Calu3 (cell line): ENCODE measurements at regions not wholly inside any gene's neighbourhood (a gene's known extent, or its start where the extent isn't known, plus 50 kb on each side); places are given as distances from the start of the nearest gene placed in this dataset.

Source experiments
- BruUV-seq: library from RNA; stranded (reverse); fragments of 400-500 nt; replicated peaks from 2 replicates; lab custom pipeline; 2021; lab: Mats Ljungman, UMichigan
- CTCF ChIA-PET: fragments of 300-600 bp; sonication (Branson Sonifier 250); formaldehyde crosslinking; loops from one replicate; lab custom pipeline; 2022; ENCODE audit warnings: antibody characterized with exemption; lab: Charles Lee
- DNase-seq: peaks from one replicate; pipeline ENCODE4 v3.0.0; 2022
- H3K27ac Mint-ChIP-seq: one replicate; pipeline ENCODE4 v1.8.0; 2022; ENCODE audit warnings: mixed read lengths; ENCODE audit not compliant: unreplicated experiment
- H3K27me3 Mint-ChIP-seq: one replicate; pipeline ENCODE4 v1.8.0; 2022; ENCODE audit warnings: mixed read lengths; ENCODE audit not compliant: unreplicated experiment
- H3K36me3 Mint-ChIP-seq: one replicate; pipeline ENCODE4 v1.8.0; 2022; ENCODE audit warnings: mild to moderate bottlenecking, moderate library complexity, mixed read lengths; ENCODE audit not compliant: insufficient read depth, unreplicated experiment
- H3K4me1 Mint-ChIP-seq: one replicate; pipeline ENCODE4 v1.8.0; 2022; ENCODE audit warnings: mild to moderate bottlenecking, low read depth, mixed read lengths; ENCODE audit not compliant: unreplicated experiment
- H3K4me3 Mint-ChIP-seq: one replicate; pipeline ENCODE4 v1.8.0; 2022; ENCODE audit warnings: mild to moderate bottlenecking, low read depth, moderate library complexity, mixed read lengths; ENCODE audit not compliant: unreplicated experiment
- H3K9me3 Mint-ChIP-seq: one replicate; pipeline ENCODE4 v1.8.0; 2022; ENCODE audit warnings: low read depth, mixed read lengths; ENCODE audit not compliant: unreplicated experiment
- CTCF ChIP-seq: fragments of 200-600 bp; IDR thresholded peaks from one replicate; pipeline ENCODE4 v1.8.0; 2022; ENCODE audit warnings: antibody characterized with exemption; ENCODE audit not compliant: unreplicated experiment
- intact Hi-C: fragments of 100-400 bp; cut with micrococcal nuclease; formaldehyde crosslinking; loops from one replicate; pipeline ENCODE4 v1.10.0; 2022; ENCODE audit not compliant: unreplicated experiment

GRCh38 chr1:87194271-87194774 is 134.4 kb upstream of the LMO4 start:
- no peak overlapping the region for H3K27ac Mint-ChIP-seq
- CTCF ChIA-PET, result no interaction called here
- no peak overlapping the region for H3K4me3 Mint-ChIP-seq
- H3K36me3 Mint-ChIP-seq, result no peaks in the 10 kb centered on the region
- no peak for DNase-seq
- no peaks in the 10 kb centered on the region for H3K4me1 Mint-ChIP-seq
- no TSS peak for BruUV-seq
- H3K9me3 Mint-ChIP-seq, result peaks cover 6% of the 10 kb centered on the region
- no peak for TF ChIP-seq CTCF
- peaks cover 8% of the 10 kb centered on the region for H3K27me3 Mint-ChIP-seq
- intact Hi-C loops, result no loop called here

- TF ChIP-seq CTCF, result no peak
- H3K27ac Mint-ChIP-seq, result no peak overlapping the region
- no peaks in the 10 kb centered on the region for H3K36me3 Mint-ChIP-seq
- intact Hi-C loops, result no loop called here
- H3K27me3 Mint-ChIP-seq, result peaks cover 8% of the 10 kb centered on the region
- CTCF ChIA-PET, result no interaction called here
- peaks cover under 1% of the 10 kb centered on the region for H3K4me1 Mint-ChIP-seq
- no peak overlapping the region for H3K4me3 Mint-ChIP-seq
- BruUV-seq, result no TSS peak
- DNase-seq, result no peak
- H3K9me3 Mint-ChIP-seq, result peaks cover 6% of the 10 kb centered on the region
Measured at GRCh38 chr1:87194856-87195255, 133.8 kb upstream of the LMO4 start.

- no TSS peak for BruUV-seq
- Mint-ChIP-seq H3K36me3 (no peaks in the 10 kb centered on the region), H3K27ac (no peak overlapping the region), H3K27me3 (peaks cover under 1% of the 10 kb centered on the region), H3K4me1 (peaks cover 15% of the 10 kb centered on the region), H3K4me3 (no peak overlapping the region), H3K9me3 (peaks cover 6% of the 10 kb centered on the region)
- CTCF ChIA-PET, result no interaction called here
- no peak for DNase-seq
- TF ChIP-seq CTCF, result no peak
- intact Hi-C loops, result no loop called here
Measured at GRCh38 chr1:87196110-87196827, 132.4 kb upstream of the LMO4 start.

- DNase-seq, result no peak
- Mint-ChIP-seq H3K4me3 (no peak overlapping the region), H3K36me3 (no peaks in the 10 kb centered on the region), H3K4me1 (peaks cover 19% of the 10 kb centered on the region), H3K27ac (no peak overlapping the region), H3K9me3 (peaks cover 6% of the 10 kb centered on the region), H3K27me3 (no peaks in the 10 kb centered on the region)
- CTCF ChIA-PET, result no interaction called here
- intact Hi-C loops, result no loop called here
- TF ChIP-seq CTCF, result no peak
- no TSS peak for BruUV-seq
Measured at GRCh38 chr1:87197156-87197555, 131.5 kb upstream of the LMO4 start.
